ENCODE measurements at regions not wholly inside any gene's neighbourhood (a gene's known extent, or its start where the extent isn't known, plus 50 kb on each side); places are given as distances from the start of the nearest gene placed in this dataset.
"Not testable (repeated sequence)": the region's sequence is repeated elsewhere in the genome, so short reads cannot be mapped to it uniquely, and the experiment has no call there.

- not testable (repeated sequence) for TF ChIP-seq ETS1 (conservative IDR thresholded peaks at IDR 0.05; ENCODE audit: control insufficient read depth, low read depth, low read length); U2AF1 (optimal IDR thresholded peaks at IDR 0.05; ENCODE audit: low read depth, low read length); RAD51 (IDR thresholded peaks at IDR 0.05; ENCODE audit: borderline replicate concordance, low read depth); EP300 (IDR thresholded peaks at IDR 0.05; ENCODE audit: low read length); GABPA (tag; conservative IDR thresholded peaks at IDR 0.05; ENCODE audit: low read depth); CTCF (IDR thresholded peaks at IDR 0.05 in 2 of 3, conservative IDR thresholded peaks at IDR 0.05 in 1 of 3; ENCODE audit: insufficient read depth in 2 of 3, low read depth in 1 of 3, low read length in 3 of 3); IRF2 (CRISPR knock-in tag; IDR thresholded peaks at IDR 0.05); ZBTB33 (CRISPR knock-in tag; IDR thresholded peaks at IDR 0.05); YY1 (IDR thresholded peaks at IDR 0.05; ENCODE audit: borderline replicate concordance in 1 of 3, control insufficient read depth in 1 of 3, extremely low read depth in 1 of 3, insufficient read depth in 3 of 3, insufficient read length in 1 of 3, insufficient replicate concordance in 2 of 3, low read depth in 1 of 3, low read length in 2 of 3); ZNF140 (CRISPR knock-in tag; IDR thresholded peaks at IDR 0.05); POLR2B (IDR thresholded peaks at IDR 0.05; ENCODE audit: low read depth, partially characterized antibody)
- TF ChIP-seq, protein P1, sequence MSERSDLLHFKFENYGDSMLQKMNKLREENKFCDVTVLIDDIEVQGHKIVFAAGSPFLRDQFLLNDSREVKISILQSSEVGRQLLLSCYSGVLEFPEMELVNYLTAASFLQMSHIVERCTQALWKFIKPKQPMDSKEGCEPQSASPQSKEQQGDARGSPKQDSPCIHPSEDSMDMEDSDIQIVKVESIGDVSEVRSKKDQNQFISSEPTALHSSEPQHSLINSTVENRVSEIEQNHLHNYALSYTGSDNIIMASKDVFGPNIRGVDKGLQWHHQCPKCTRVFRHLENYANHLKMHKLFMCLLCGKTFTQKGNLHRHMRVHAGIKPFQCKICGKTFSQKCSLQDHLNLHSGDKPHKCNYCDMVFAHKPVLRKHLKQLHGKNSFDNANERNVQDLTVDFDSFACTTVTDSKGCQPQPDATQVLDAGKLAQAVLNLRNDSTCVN (CRISPR knock-in tag; IDR thresholded peaks at IDR 0.05) = not testable (repeated sequence)
Measured at GRCh38 chr22:22336333-22336732, 91.7 kb downstream of the VPREB1 start.
